ENCODE measurements at regions not wholly inside any gene's neighbourhood (a gene's known extent, or its start where the extent isn't known, plus 50 kb on each side); places are given as distances from the start of the nearest gene placed in this dataset.

DNA sequence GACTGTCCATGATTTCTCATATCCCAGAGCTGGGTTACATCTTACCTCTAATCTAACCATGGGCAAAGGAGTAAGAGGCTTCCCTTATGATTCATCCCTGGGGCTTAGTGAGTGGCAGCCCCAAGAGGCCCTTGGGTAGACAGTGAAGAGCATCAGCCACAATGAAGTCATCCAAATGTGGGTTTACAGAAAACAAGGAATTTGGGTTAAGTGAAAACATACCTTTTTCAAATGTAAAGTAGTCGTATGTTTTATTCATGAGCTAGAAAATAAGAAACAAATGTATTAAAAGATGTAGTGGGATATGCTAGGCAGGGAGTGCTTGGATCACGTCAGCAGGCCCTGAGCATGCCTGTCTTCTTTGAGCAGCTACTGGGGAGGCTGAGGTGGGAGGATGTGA, 54.0 kb upstream of the ELK3 start:
- peak; percentile 47 for DNase-seq (ENCODE audit: low read depth, low spot score)
- ChIA-PET POLR2A (interaction anchor here (1.1 kb wide), 1 partner anchor 17 kb away, joined by 3 read pairs; no protein-coding TSS in a partner anchor), CTCF (interaction anchor here (1.5 kb wide), 1 partner anchor 73 kb away, joined by 6 read pairs; no protein-coding TSS in a partner anchor)
- TF ChIP-seq CTCF (IDR thresholded peaks at IDR 0.05; ENCODE audit: insufficient read depth, low read length, missing control alignments) = no peak
- no peak overlapping the region for H3K4me3 ChIP-seq (ENCODE audit: low read depth, low read length)

GRCh38 chr12:96141216-96141912, 52.8 kb upstream of the ELK3 start:
- POLR2A ChIA-PET = interaction anchor here (1.1 kb wide), 1 partner anchor 79 kb away, joined by 3 read pairs; no protein-coding TSS in a partner anchor
- DNase-seq (ENCODE audit: low read depth, low spot score) = no peak
- no peak overlapping the region for H3K4me3 ChIP-seq (ENCODE audit: low read depth, low read length)
- TF ChIP-seq CTCF (IDR thresholded peaks at IDR 0.05; ENCODE audit: insufficient read depth, low read length, missing control alignments) = no peak
- CTCF ChIA-PET = no interaction called here

DNA sequence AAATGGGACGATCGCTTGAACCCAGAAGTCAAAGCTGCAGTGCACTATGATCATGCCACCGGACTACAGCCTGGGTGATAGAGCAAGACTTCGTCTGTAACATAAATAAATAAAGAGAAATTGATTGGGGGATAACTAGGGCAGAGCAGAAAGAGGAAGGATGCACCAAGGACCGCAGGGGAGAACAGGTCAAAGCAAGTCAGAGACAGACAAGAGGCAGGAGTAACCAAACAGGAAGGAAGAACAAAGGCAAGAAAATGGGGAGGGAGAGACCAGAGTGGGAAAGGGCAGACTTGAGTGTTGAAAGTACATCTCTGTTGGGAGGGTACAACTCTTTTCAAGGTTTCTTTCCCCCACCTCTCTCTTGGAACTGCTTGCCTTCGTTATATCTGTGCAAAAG, 50.8 kb upstream of the ELK3 start:
- no peak for DNase-seq (ENCODE audit: low read depth, low spot score)
- CTCF ChIA-PET = no interaction called here
- POLR2A ChIA-PET = no interaction called here
- H3K4me3 ChIP-seq (ENCODE audit: low read depth, low read length) = no peak overlapping the region
- no peak for TF ChIP-seq CTCF (IDR thresholded peaks at IDR 0.05; ENCODE audit: insufficient read depth, low read length, missing control alignments)

DNA sequence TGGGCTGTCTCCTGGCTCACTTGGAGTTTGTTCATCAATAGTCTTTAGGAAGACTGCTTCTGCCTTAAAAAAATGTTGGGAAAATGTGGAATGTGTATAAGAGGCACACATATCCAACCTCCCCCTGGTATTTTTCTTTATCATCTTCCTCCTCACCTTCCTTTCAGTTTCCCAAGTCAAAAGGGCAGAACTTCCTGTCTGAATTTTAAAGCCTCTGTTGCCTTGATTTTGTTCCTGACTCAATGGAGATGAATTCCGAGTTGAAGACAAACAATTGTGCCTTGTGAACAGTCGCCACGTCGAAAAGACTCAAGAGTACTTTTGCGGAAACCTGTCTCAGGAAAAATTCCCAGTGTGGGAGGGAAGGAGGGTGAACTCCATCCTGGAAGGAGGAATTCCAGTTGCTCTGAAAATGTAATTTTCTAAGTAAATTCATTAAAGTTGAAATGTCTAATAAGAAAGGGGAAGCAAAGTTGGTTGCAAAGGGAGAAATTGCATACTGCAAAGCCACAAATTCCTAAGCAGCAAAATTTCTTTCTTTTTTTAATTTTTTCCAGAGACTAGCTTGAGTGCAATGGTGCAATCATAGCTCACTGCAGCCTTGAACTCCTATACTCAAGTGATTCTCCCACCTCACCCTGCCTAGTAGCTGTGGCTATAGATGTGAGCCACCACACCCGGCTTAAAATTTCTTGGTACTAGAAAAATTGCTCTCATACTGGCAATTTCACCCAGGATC, 50.2 kb upstream of the ELK3 start:
- H3K4me3 ChIP-seq (ENCODE audit: low read depth, low read length) = no peak overlapping the region
- no peak for DNase-seq (ENCODE audit: low read depth, low spot score)
- no peak for TF ChIP-seq CTCF (IDR thresholded peaks at IDR 0.05; ENCODE audit: insufficient read depth, low read length, missing control alignments)
- POLR2A ChIA-PET = no interaction called here
- CTCF ChIA-PET = no interaction called here

All from AG04449 (cell line).